LNCaP clone FGC (cell line): ENCODE measurements at regions not wholly inside any gene's neighbourhood (a gene's known extent, or its start where the extent isn't known, plus 50 kb on each side); places are given as distances from the start of the nearest gene placed in this dataset.

Experiments used
- DNase-seq: peaks from one replicate; pipeline ENCODE4 v3.0.0-alpha.2; 2011; ENCODE audit warnings: low read depth
- H3K4me3 ChIP-seq: 2 replicates; pipeline ENCODE4 v1.5.1; 2011; ENCODE audit warnings: mild to moderate bottlenecking, low read depth, low read length, control low read depth
- CTCF ChIP-seq: IDR thresholded peaks from 2 replicates; pipeline ENCODE4 v1.5.1; 2012; ENCODE audit warnings: mild to moderate bottlenecking; ENCODE audit not compliant: control insufficient read depth, insufficient read depth; ENCODE audit errors: extremely low read depth

- no peak overlapping the region for H3K4me3 ChIP-seq
- DNase-seq = no peak
- no peak for TF ChIP-seq CTCF
Measured at GRCh38 chrX:122910697-122911096, 273.4 kb upstream of the GRIA3 start.

- no peak for DNase-seq
- TF ChIP-seq CTCF = no peak
- H3K4me3 ChIP-seq = no peak overlapping the region
Measured at GRCh38 chrX:122913134-122913533, 270.9 kb upstream of the GRIA3 start.

GRCh38 chrX:122913764-122914163, 270.3 kb upstream of the GRIA3 start:
- DNase-seq = no peak
- H3K4me3 ChIP-seq = no peak overlapping the region

GRCh38 chrX:122914256-122914655, 269.8 kb upstream of the GRIA3 start:
- DNase-seq = no peak
- no peak for TF ChIP-seq CTCF
- H3K4me3 ChIP-seq = no peak overlapping the region

More at GRCh38 chrX:122913764-122914163, 270.3 kb upstream of the GRIA3 start:
- no peak for TF ChIP-seq CTCF

GRCh38 chrX:122934131-122934530, 249.9 kb upstream of the GRIA3 start:
- no peak for TF ChIP-seq CTCF
- DNase-seq = no peak
- H3K4me3 ChIP-seq = no peak overlapping the region

- H3K4me3 ChIP-seq = no peak overlapping the region
- DNase-seq = no peak
- TF ChIP-seq CTCF = no peak
Measured at GRCh38 chrX:122940199-122940598, 243.9 kb upstream of the GRIA3 start.

GRCh38 chrX:122941806-122942205, 242.3 kb upstream of the GRIA3 start:
- H3K4me3 ChIP-seq = no peak overlapping the region
- no peak for DNase-seq
- TF ChIP-seq CTCF = no peak
